MM.1S (cell line): ENCODE measurements at regions not wholly inside any gene's neighbourhood (a gene's known extent, or its start where the extent isn't known, plus 50 kb on each side); places are given as distances from the start of the nearest gene placed in this dataset.

Source experiments
- EZH2 ChIP-seq: fragments of 300-600 bp; sonication (generic); optimal IDR thresholded peaks from 2 replicates; pipeline ENCODE3; 2017; ENCODE audit warnings: low read depth, mild to moderate bottlenecking, antibody characterized with exemption, low read length, mixed read lengths
- TF ChIP-seq, protein P1 (sequence below): fragments of 300-600 bp; sonication (generic); IDR thresholded peaks from 2 replicates; pipeline ENCODE4 v1.5.1; 2016; ENCODE audit warnings: antibody characterized with exemption, low read length, mixed read lengths

DNA sequence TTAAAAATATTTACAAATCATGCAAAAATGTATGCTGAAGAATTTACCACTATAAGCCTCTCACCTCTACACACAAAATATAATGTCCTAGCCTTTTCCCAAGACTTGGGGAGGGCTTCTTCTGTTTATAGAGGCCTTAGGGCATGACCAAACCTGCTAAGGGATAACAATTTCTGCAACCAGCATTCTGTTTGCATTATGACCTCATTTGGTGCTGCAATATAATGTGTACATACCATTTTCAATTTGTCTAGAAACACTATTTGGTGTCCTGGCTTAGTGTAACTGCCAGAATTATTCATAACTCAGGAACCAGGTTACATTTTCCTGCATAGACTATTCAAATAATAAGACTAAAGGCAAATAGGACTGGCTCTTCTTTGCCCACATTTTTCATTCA is 446.6 kb upstream of the SORCS1 start:
- TF ChIP-seq, protein P1, sequence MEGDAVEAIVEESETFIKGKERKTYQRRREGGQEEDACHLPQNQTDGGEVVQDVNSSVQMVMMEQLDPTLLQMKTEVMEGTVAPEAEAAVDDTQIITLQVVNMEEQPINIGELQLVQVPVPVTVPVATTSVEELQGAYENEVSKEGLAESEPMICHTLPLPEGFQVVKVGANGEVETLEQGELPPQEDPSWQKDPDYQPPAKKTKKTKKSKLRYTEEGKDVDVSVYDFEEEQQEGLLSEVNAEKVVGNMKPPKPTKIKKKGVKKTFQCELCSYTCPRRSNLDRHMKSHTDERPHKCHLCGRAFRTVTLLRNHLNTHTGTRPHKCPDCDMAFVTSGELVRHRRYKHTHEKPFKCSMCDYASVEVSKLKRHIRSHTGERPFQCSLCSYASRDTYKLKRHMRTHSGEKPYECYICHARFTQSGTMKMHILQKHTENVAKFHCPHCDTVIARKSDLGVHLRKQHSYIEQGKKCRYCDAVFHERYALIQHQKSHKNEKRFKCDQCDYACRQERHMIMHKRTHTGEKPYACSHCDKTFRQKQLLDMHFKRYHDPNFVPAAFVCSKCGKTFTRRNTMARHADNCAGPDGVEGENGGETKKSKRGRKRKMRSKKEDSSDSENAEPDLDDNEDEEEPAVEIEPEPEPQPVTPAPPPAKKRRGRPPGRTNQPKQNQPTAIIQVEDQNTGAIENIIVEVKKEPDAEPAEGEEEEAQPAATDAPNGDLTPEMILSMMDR, result no peak
- TF ChIP-seq EZH2, result no peak
